KMS-11 (cell line): ENCODE measurements at regions not wholly inside any gene's neighbourhood (a gene's known extent, or its start where the extent isn't known, plus 50 kb on each side); places are given as distances from the start of the nearest gene placed in this dataset.

ENCODE experiments used
- H2AFZ ChIP-seq: fragments of 200-600 bp; sonication (generic); 2 replicates; pipeline ENCODE4 v1.6.1; 2016; ENCODE audit warnings: antibody characterized with exemption, mixed run types, low read depth
- H3K27ac ChIP-seq: fragments of 200-600 bp; sonication (generic); 2 replicates; pipeline ENCODE4 v1.6.1; 2016; ENCODE audit warnings: mild to moderate bottlenecking, mixed run types
- H3K27me3 ChIP-seq: fragments of 200-600 bp; sonication (generic); 2 replicates; pipeline ENCODE4 v1.6.1; 2017; ENCODE audit warnings: mild to moderate bottlenecking, low read depth, mixed run types, moderate library complexity; ENCODE audit not compliant: insufficient read depth
- H3K36me3 ChIP-seq: fragments of 200-600 bp; sonication (generic); 2 replicates; pipeline ENCODE4 v1.6.1; 2017; ENCODE audit warnings: mild to moderate bottlenecking, mixed run types; ENCODE audit not compliant: insufficient read depth
- H3K4me1 ChIP-seq: fragments of 200-600 bp; sonication (generic); 2 replicates; pipeline ENCODE4 v1.6.1; 2016; ENCODE audit warnings: mild to moderate bottlenecking, low read depth, mixed run types; ENCODE audit not compliant: poor library complexity, severe bottlenecking
- H3K4me2 ChIP-seq: fragments of 200-600 bp; sonication (generic); 2 replicates; pipeline ENCODE4 v1.7.0; 2016; ENCODE audit warnings: mild to moderate bottlenecking, mixed run types
- H3K4me3 ChIP-seq: fragments of 200-600 bp; sonication (generic); IDR thresholded peaks from 2 replicates; pipeline ENCODE4 v1.6.1; 2017; ENCODE audit warnings: low read depth, low read length, mixed read lengths; ENCODE audit not compliant: insufficient read depth
- H3K79me2 ChIP-seq: fragments of 200-600 bp; sonication (generic); 2 replicates; pipeline ENCODE4 v1.6.1; 2016; ENCODE audit warnings: low read depth, mixed run types; ENCODE audit not compliant: insufficient read depth
- H3K9ac ChIP-seq: fragments of 200-600 bp; sonication (generic); 2 replicates; pipeline ENCODE4 v1.6.1; 2016; ENCODE audit warnings: mild to moderate bottlenecking, mixed run types
- H4K20me1 ChIP-seq: fragments of 200-600 bp; sonication (generic); 2 replicates; pipeline ENCODE4 v1.6.1; 2016; ENCODE audit warnings: mild to moderate bottlenecking, mixed run types; ENCODE audit not compliant: insufficient read depth
- CTCF ChIP-seq: fragments of 200-600 bp; sonication (generic); conservative IDR thresholded peaks from 2 replicates; pipeline ENCODE4 v1.6.1; 2017; ENCODE audit warnings: low read depth, mild to moderate bottlenecking, antibody characterized with exemption, low read length, moderate library complexity, mixed read lengths

GRCh38 chr9:89812556-89813181 is 207.9 kb downstream of the GADD45G start:
- Histone ChIP-seq H3K36me3 (no peaks in the 10 kb centered on the region), H3K4me3 (no peak overlapping the region), H4K20me1 (no peaks in the 10 kb centered on the region), H3K4me2 (no peak overlapping the region), H3K4me1 (peaks cover 27% of the 10 kb centered on the region), H3K27ac (no peak overlapping the region), H3K9ac (no peak overlapping the region), H2AFZ (no peak overlapping the region), H3K79me2 (no peaks in the 10 kb centered on the region), H3K27me3 (no peaks in the 10 kb centered on the region)
- TF ChIP-seq CTCF: no peak

- Histone ChIP-seq H3K4me1 (peaks cover 19% of the 10 kb centered on the region), H2AFZ (no peak overlapping the region), H3K79me2 (no peaks in the 10 kb centered on the region), H4K20me1 (no peaks in the 10 kb centered on the region), H3K4me3 (no peak overlapping the region), H3K36me3 (no peaks in the 10 kb centered on the region), H3K9ac (no peak overlapping the region), H3K27ac (no peak overlapping the region), H3K4me2 (no peak overlapping the region), H3K27me3 (no peaks in the 10 kb centered on the region)
- no peak for TF ChIP-seq CTCF
These were observed 208.7 kb downstream of the GADD45G start for GRCh38 chr9:89813482-89813881.

DNA sequence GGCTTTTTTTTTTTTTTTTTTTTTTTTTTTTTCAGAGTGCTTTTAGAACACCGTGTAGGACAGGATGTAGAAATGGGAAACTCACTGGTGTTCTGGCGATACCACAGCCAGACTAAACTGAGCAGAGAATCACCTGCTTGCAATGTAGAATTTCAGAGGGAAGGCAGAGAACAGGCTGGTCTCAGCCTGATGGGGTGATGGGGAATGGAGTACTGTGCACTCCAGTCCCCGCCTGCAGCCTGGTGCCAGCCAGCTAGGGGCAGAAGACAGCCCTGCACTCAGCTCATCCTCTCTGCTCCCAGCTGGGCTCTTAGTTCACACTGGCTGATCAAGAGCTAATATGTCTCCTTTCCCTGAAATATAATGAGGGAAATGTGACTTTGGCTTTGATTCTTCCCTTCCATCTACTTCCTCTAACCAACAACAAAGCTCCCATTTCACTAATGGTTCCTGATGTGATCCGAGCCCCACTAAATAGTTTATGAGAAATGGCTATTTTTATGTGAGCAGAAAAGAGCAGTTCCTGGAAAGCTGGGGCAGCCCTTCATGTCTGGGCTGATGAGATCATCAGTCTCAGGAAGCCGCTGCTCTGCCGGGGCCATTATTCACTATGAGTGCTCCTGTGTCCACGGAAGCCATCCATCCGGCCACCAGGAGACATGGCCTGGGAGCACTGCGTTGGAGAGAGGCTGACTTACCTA is 209.7 kb downstream of the GADD45G start:
- no peaks in the 10 kb centered on the region for H4K20me1 ChIP-seq
- no peaks in the 10 kb centered on the region for H3K36me3 ChIP-seq
- H2AFZ ChIP-seq: no peak overlapping the region
- no peaks in the 10 kb centered on the region for H3K79me2 ChIP-seq
- H3K4me2 ChIP-seq: no peak overlapping the region
- H3K27me3 ChIP-seq: no peaks in the 10 kb centered on the region
- TF ChIP-seq CTCF: no peak
- no peak overlapping the region for H3K27ac ChIP-seq
- H3K4me3 ChIP-seq: no peak overlapping the region
- H3K4me1 ChIP-seq: peaks cover 19% of the 10 kb centered on the region
- no peak overlapping the region for H3K9ac ChIP-seq

DNA sequence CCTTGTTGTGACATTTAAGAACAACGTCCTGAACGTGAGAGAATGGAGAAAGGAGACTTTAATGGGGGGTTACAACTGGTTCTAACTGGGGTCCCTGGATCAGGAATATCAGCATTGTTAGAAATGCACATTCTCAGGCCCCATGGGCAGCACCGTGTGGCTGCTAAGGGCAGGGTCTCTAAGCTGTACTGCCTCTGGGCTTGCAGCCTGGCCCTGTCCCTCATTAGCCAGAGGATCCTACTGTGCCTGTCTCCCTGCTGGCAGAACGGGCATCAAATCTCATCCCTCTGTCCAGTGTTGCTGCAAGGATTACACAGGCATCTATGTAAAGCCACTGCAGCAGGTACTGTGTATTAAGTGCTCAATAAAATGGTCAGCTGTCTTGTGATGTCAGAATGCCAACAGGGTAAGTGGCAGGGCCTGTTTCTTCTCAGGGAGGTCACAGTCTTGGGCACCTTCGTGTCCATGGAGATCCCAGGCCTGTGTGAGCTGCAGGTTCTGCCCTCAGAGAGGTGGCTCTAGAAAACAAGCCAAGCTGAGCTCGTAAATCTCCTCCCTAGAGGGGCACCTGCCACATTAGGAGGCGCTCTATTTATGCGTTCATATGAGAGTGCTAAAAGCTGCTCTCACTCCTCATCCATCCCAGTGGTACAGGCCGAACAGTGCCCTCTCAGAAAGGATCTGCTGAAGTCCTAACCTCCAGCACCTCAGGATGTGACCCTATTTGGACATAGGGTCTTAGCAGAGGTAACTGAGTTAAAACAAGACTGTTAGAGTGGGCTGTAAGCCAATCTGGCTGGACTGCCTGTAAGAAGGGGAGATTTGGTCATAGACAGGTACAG is 210.5 kb downstream of the GADD45G start:
- Histone ChIP-seq H3K9ac (no peak overlapping the region), H4K20me1 (no peaks in the 10 kb centered on the region), H3K79me2 (no peaks in the 10 kb centered on the region), H3K4me3 (no peak overlapping the region), H2AFZ (no peak overlapping the region), H3K4me1 (peaks cover 19% of the 10 kb centered on the region), H3K36me3 (no peaks in the 10 kb centered on the region), H3K27ac (no peak overlapping the region), H3K4me2 (no peak overlapping the region; the same call in 1 of the 2 replicates), H3K27me3 (no peaks in the 10 kb centered on the region)
- no peak for TF ChIP-seq CTCF
